ENCODE measurements at regions not wholly inside any gene's neighbourhood (a gene's known extent, or its start where the extent isn't known, plus 50 kb on each side); places are given as distances from the start of the nearest gene placed in this dataset.
A peak's percentile ranks its signal among the peaks of the same experiment; 100 is the strongest.

GRCh38 chr5:68430279-68430678 lies 214.7 kb downstream of the PIK3R1 start:
- CTCF ChIA-PET, result interaction anchor here (0.5 to 1.1 kb wide), 2 partner anchors 12 to 84 kb away, joined by 4 to 6 read pairs; no protein-coding TSS in a partner anchor
- Mint-ChIP-seq H3K27ac (no peak overlapping the region), H3K36me3 (ENCODE audit: low read depth) (no peaks in the 10 kb centered on the region), H3K9me3 (no peaks in the 10 kb centered on the region), H3K4me3 (no peak overlapping the region), H3K27me3 (peaks cover 6% of the 10 kb centered on the region), H3K4me1 (peaks cover 41% of the 10 kb centered on the region)
- POLR2A ChIA-PET, result interaction anchor here (0.6 kb wide), 1 partner anchor 123 kb away, joined by 3 read pairs; no protein-coding TSS in a partner anchor
- DNase-seq, result no peak

DNA sequence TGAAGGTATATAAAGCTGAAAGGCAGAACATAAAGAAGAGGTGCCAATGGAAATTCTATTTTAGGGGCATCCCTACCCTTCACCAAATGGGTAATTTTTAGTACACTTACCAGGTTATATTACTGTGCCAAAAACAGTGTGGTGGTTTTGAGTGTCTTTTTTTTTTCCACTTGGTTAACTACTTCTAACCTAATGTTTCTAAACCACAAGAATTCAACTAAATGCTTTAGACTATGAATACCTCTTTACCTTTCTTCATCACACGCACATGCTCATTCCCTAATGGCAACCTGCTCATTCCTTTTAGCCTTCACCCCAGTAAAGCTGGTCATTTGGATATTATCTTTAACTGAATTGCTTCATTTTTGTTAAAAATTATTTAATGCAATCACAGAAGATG lies 215.6 kb downstream of the PIK3R1 start:
- Mint-ChIP-seq H3K4me3 (no peak overlapping the region), H3K4me1 (peaks cover 42% of the 10 kb centered on the region), H3K9me3 (no peaks in the 10 kb centered on the region), H3K27ac (no peak overlapping the region), H3K27me3 (peaks cover 6% of the 10 kb centered on the region), H3K36me3 (ENCODE audit: low read depth) (no peaks in the 10 kb centered on the region)
- POLR2A ChIA-PET, result no interaction called here
- DNase-seq, result no peak
- CTCF ChIA-PET, result interaction anchor here (1.3 to 1.6 kb wide), 2 partner anchors 11 to 12 kb away, joined by 3 to 5 read pairs; no protein-coding TSS in a partner anchor

GRCh38 chr5:68431601-68432337 lies 216.2 kb downstream of the PIK3R1 start:
- Mint-ChIP-seq H3K27ac (no peak overlapping the region), H3K4me3 (no peak overlapping the region), H3K27me3 (peaks cover 6% of the 10 kb centered on the region), H3K9me3 (no peaks in the 10 kb centered on the region), H3K36me3 (ENCODE audit: low read depth) (no peaks in the 10 kb centered on the region), H3K4me1 (peaks cover 36% of the 10 kb centered on the region)
- CTCF ChIA-PET, result interaction anchor here (1.3 to 1.6 kb wide), 2 partner anchors 10 to 13 kb away, joined by 3 to 5 read pairs; no protein-coding TSS in a partner anchor
- DNase-seq, result no peak
- POLR2A ChIA-PET, result no interaction called here

GRCh38 chr5:68432682-68433081 lies 217.1 kb downstream of the PIK3R1 start:
- no peaks in the 10 kb centered on the region for H3K36me3 Mint-ChIP-seq (ENCODE audit: low read depth)
- no peak for DNase-seq
- peaks cover 6% of the 10 kb centered on the region for H3K27me3 Mint-ChIP-seq
- H3K9me3 Mint-ChIP-seq, result no peaks in the 10 kb centered on the region
- CTCF ChIA-PET, result interaction anchor here (1.0 to 2.4 kb wide), 3 partner anchors 9 to 147 kb away, joined by 3 to 7 read pairs (median 3); no protein-coding TSS in a partner anchor
- no peak overlapping the region for H3K4me3 Mint-ChIP-seq
- no peak overlapping the region for H3K27ac Mint-ChIP-seq
- POLR2A ChIA-PET, result no interaction called here
- peaks cover 35% of the 10 kb centered on the region for H3K4me1 Mint-ChIP-seq

DNA sequence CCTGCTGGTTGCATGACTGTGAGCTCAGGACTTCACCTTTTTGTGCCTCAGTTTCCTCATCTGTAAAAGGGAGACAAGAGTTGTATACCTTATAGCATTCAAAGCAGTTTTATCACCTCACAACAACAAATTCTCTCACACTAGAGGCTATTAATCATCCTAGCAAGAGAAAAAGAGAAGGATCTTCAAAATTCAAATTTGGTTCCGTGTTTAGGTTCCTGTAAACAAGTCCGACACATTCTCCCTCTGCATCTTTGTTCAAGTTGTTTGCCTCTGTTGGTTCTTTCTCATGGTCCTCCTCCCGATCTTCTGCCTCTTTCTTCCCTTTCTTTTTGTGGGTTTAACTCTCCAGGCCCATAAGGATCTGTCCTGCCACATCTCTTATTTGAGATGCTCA lies 218.0 kb downstream of the PIK3R1 start:
- no peak for DNase-seq
- ChIA-PET POLR2A (no interaction called here), CTCF (interaction anchor here (1.0 to 2.4 kb wide), 3 partner anchors 9 to 147 kb away, joined by 3 to 7 read pairs (median 3); no protein-coding TSS in a partner anchor)
- no peaks in the 10 kb centered on the region for H3K9me3 Mint-ChIP-seq
- H3K27me3 Mint-ChIP-seq, result peaks cover 9% of the 10 kb centered on the region
- peak overlapping the region; percentile 45 for H3K4me3 Mint-ChIP-seq
- H3K36me3 Mint-ChIP-seq (ENCODE audit: low read depth), result no peaks in the 10 kb centered on the region
- H3K27ac Mint-ChIP-seq, result peak overlapping the region; percentile 83
- H3K4me1 Mint-ChIP-seq, result peaks cover 35% of the 10 kb centered on the region

- H3K27ac Mint-ChIP-seq, result peak overlapping the region; percentile 83
- no peaks in the 10 kb centered on the region for H3K36me3 Mint-ChIP-seq (ENCODE audit: low read depth)
- H3K4me1 Mint-ChIP-seq, result peaks cover 35% of the 10 kb centered on the region
- ChIA-PET POLR2A (interaction anchor here (0.6 to 0.8 kb wide), 2 partner anchors 19 to 1274 kb away, joined by 3 read pairs; no protein-coding TSS in a partner anchor), CTCF (interaction anchor here (0.8 to 2.4 kb wide), 5 partner anchors 8 to 468 kb away, joined by 3 to 7 read pairs (median 3); no protein-coding TSS in a partner anchor)
- DNase-seq, result peak; percentile 86
- H3K27me3 Mint-ChIP-seq, result peaks cover 14% of the 10 kb centered on the region
- no peaks in the 10 kb centered on the region for H3K9me3 Mint-ChIP-seq
- peak overlapping the region; percentile 45 for H3K4me3 Mint-ChIP-seq
These were observed 218.6 kb downstream of the PIK3R1 start for GRCh38 chr5:68433923-68434879.

- Mint-ChIP-seq H3K27me3 (peaks cover 14% of the 10 kb centered on the region), H3K4me1 (peaks cover 35% of the 10 kb centered on the region), H3K36me3 (ENCODE audit: low read depth) (peaks cover 2% of the 10 kb centered on the region), H3K4me3 (no peak overlapping the region), H3K27ac (peak overlapping the region; percentile 15), H3K9me3 (no peaks in the 10 kb centered on the region)
- CTCF ChIA-PET, result interaction anchor here (0.8 to 1.4 kb wide), 2 partner anchors 11 to 467 kb away, joined by 3 to 4 read pairs; no protein-coding TSS in a partner anchor
- POLR2A ChIA-PET, result no interaction called here
- DNase-seq, result no peak
These were observed 220.1 kb downstream of the PIK3R1 start for GRCh38 chr5:68435611-68436010.

DNA sequence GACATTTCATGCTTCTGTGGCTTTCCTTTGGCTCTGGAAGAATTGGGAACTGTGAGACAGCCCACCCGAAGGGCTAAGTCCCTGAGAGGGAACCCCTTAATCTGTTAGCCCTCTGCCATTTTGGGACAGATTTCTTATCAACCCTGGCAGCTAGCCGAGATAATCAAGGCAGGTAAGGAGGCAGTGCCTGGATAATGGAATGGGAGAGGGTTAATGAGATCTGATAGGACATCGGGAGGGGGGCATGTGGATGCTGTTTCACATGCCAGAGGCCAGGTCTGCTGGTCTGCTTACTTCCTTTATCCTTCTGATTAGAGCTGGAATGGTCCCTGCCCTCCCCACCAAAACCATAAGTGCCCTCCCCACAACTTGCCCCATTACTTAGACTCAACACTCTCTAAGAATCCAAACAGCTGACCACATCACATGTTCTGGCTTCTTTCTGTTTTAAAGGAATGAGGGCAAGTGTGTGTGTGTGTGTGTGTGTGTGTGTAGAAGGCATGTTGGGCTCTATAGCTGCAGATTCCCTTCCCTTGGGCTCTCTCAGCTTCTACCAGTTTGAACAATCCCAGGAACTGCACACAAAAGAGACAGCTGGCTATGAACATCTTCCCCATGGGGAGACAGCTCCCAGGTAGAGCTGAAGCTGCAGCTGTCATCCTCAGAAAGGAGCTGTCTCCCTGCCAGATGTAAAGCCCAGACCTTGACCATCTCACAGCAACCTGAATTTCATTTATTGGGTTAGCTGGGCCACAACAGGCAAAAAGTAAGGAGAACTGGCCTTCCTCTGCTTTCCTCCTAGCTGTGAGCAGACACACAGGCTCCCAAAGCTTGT lies 221.3 kb downstream of the PIK3R1 start:
- H3K36me3 Mint-ChIP-seq (ENCODE audit: low read depth), result peaks cover 2% of the 10 kb centered on the region
- no peak for DNase-seq
- peaks cover 47% of the 10 kb centered on the region for H3K4me1 Mint-ChIP-seq
- CTCF ChIA-PET, result interaction anchor here (0.6 to 1.1 kb wide), 5 partner anchors 55 to 150 kb away, joined by 3 to 4 read pairs (median 3); no protein-coding TSS in a partner anchor
- H3K4me3 Mint-ChIP-seq, result no peak overlapping the region
- H3K27me3 Mint-ChIP-seq, result peaks cover 11% of the 10 kb centered on the region
- POLR2A ChIA-PET, result no interaction called here
- H3K9me3 Mint-ChIP-seq, result no peaks in the 10 kb centered on the region
- no peak overlapping the region for H3K27ac Mint-ChIP-seq

- no peaks in the 10 kb centered on the region for H3K9me3 Mint-ChIP-seq
- peaks cover 39% of the 10 kb centered on the region for H3K4me1 Mint-ChIP-seq
- peaks cover 11% of the 10 kb centered on the region for H3K27me3 Mint-ChIP-seq
- H3K36me3 Mint-ChIP-seq (ENCODE audit: low read depth), result peaks cover 2% of the 10 kb centered on the region
- ChIA-PET POLR2A (no interaction called here), CTCF (interaction anchor here (2.5 kb wide), 1 partner anchor 10 kb away, joined by 11 read pairs; no protein-coding TSS in a partner anchor)
- no peak overlapping the region for H3K4me3 Mint-ChIP-seq
- H3K27ac Mint-ChIP-seq, result no peak overlapping the region
- DNase-seq, result no peak
These were observed 223.3 kb downstream of the PIK3R1 start for GRCh38 chr5:68438876-68439275.

DNA sequence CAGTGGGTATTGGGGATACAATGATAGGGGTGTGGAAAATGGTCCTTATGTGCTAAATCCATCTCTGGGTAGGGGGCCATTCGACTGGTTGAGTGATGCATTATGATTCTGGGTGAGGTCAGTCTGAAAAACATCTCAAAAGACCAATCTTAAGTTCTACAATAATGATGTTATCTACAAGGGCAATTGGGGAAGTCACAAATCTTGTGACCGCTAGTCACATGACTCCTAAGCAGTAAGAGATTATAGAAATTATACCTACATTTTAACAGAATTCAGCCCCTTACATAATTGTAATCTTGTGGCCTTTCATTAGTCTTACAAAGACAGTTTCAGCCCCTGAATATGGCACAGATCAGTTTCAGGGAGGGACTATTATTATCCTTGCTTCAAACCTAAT lies 224.7 kb downstream of the PIK3R1 start:
- H3K27me3 Mint-ChIP-seq, result peaks cover 11% of the 10 kb centered on the region
- no peaks in the 10 kb centered on the region for H3K9me3 Mint-ChIP-seq
- peaks cover 2% of the 10 kb centered on the region for H3K36me3 Mint-ChIP-seq (ENCODE audit: low read depth)
- ChIA-PET CTCF (interaction anchor here (0.9 kb wide), 1 partner anchor 154 kb away, joined by 3 read pairs; no protein-coding TSS in a partner anchor), POLR2A (no interaction called here)
- no peak overlapping the region for H3K27ac Mint-ChIP-seq
- no peak overlapping the region for H3K4me3 Mint-ChIP-seq
- DNase-seq, result no peak
- H3K4me1 Mint-ChIP-seq, result peaks cover 30% of the 10 kb centered on the region

DNA sequence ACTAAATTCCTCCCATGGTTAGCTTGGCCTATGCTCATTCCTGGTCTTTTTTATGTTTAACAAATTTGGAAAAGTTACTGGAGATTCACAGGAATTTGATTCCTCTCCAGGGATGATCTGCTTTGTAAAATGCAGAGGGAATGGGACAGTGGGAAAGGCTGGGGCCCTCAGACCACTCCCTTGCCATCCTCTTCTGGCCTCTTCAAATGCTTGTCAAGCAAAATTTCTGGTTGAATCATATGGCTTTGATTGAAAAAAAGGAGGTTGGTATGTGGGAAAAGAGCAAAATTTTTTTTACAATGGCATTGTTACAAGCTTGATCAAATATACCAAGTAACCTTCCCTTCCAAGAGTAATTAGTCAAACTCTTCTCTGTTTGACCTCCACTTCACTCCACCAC lies 225.1 kb downstream of the PIK3R1 start:
- Mint-ChIP-seq H3K9me3 (no peaks in the 10 kb centered on the region), H3K4me1 (peaks cover 26% of the 10 kb centered on the region), H3K4me3 (no peak overlapping the region), H3K36me3 (ENCODE audit: low read depth) (peaks cover 2% of the 10 kb centered on the region), H3K27me3 (peaks cover 11% of the 10 kb centered on the region), H3K27ac (no peak overlapping the region)
- ChIA-PET POLR2A (no interaction called here), CTCF (interaction anchor here (0.9 to 1.2 kb wide), 2 partner anchors 11 to 154 kb away, joined by 3 to 6 read pairs; no protein-coding TSS in a partner anchor)
- DNase-seq, result no peak

All from activated CD4-positive, alpha-beta T cell treated with anti-CD3 and anti-CD28 coated beads, Interleukin-2, amount 10 ng/mL, durations not matched to agents 7 days and 5 days (primary cell).